ENCODE measurements at regions not wholly inside any gene's neighbourhood (a gene's known extent, or its start where the extent isn't known, plus 50 kb on each side); places are given as distances from the start of the nearest gene placed in this dataset.

- no peak for DNase-seq
Measured at GRCh38 chr5:164809821-164810220, 1304.4 kb downstream of the MAT2B start.

GRCh38 chr5:164818445-164818844 is 1313.0 kb downstream of the MAT2B start:
- no peaks in the 10 kb centered on the region for H3K27me3 ChIP-seq
- TF ChIP-seq POLR2A (IDR thresholded peaks at IDR 0.05) (no peak), CTCF (IDR thresholded peaks at IDR 0.05) (no peak)
- no peak overlapping the region for H3K27ac ChIP-seq
- intact Hi-C loops (cut with DNase I), result no loop called here
- no peaks in the 10 kb centered on the region for H3K36me3 ChIP-seq (replicated peaks in 1 of 2; ENCODE audit: insufficient read depth in 1 of 2, low read depth in 2 of 2)
- H3K4me1 ChIP-seq, result no peaks in the 10 kb centered on the region
- no peak overlapping the region for H3K4me3 ChIP-seq
- H3K9me3 ChIP-seq, result no peaks in the 10 kb centered on the region
- WGBS, 2 donors, result 29 to 31% methylated on average over 1 of the region's 1 CpG
- ATAC-seq (no peak), DNase-seq (no peak)

More at GRCh38 chr5:164809821-164810220, 1304.4 kb downstream of the MAT2B start:
- Histone ChIP-seq H3K36me3 (replicated peaks in 1 of 2; ENCODE audit: insufficient read depth in 1 of 2, low read depth in 2 of 2) (no peaks in the 10 kb centered on the region), H3K27ac (no peak overlapping the region), H3K27me3 (no peaks in the 10 kb centered on the region), H3K4me3 (no peak overlapping the region), H3K9me3 (no peaks in the 10 kb centered on the region), H3K4me1 (no peaks in the 10 kb centered on the region)
- intact Hi-C loops (cut with DNase I), result no loop called here
- ATAC-seq, result no peak
- no peak for TF ChIP-seq CTCF (IDR thresholded peaks at IDR 0.05)
- TF ChIP-seq POLR2A (IDR thresholded peaks at IDR 0.05), result no peak

GRCh38 chr5:164824671-164825070 is 1319.3 kb downstream of the MAT2B start:
- no peak overlapping the region for H3K27ac ChIP-seq
- DNase-seq, result no peak
- H3K27me3 ChIP-seq, result no peaks in the 10 kb centered on the region
- no peak overlapping the region for H3K4me3 ChIP-seq
- TF ChIP-seq CTCF (IDR thresholded peaks at IDR 0.05) (no peak), POLR2A (IDR thresholded peaks at IDR 0.05) (no peak)
- no peak for ATAC-seq
- intact Hi-C loops (cut with DNase I), result no loop called here
- WGBS, 2 donors, result 38 to 51% methylated on average over 6 of the region's 6 CpGs
- no peaks in the 10 kb centered on the region for H3K36me3 ChIP-seq (replicated peaks in 1 of 2; ENCODE audit: insufficient read depth in 1 of 2, low read depth in 2 of 2)
- H3K4me1 ChIP-seq, result no peaks in the 10 kb centered on the region
- H3K9me3 ChIP-seq, result no peaks in the 10 kb centered on the region

- intact Hi-C loops (cut with DNase I), result no loop called here
- H3K4me1 ChIP-seq, result no peaks in the 10 kb centered on the region
- H3K36me3 ChIP-seq (replicated peaks in 1 of 2; ENCODE audit: insufficient read depth in 1 of 2, low read depth in 2 of 2), result no peaks in the 10 kb centered on the region
- H3K4me3 ChIP-seq, result no peak overlapping the region
- DNase-seq (no peak), ATAC-seq (no peak)
- TF ChIP-seq CTCF (IDR thresholded peaks at IDR 0.05), result no peak
- no peak for TF ChIP-seq POLR2A (IDR thresholded peaks at IDR 0.05)
- H3K27me3 ChIP-seq, result no peaks in the 10 kb centered on the region
- H3K27ac ChIP-seq, result no peak overlapping the region
- H3K9me3 ChIP-seq, result no peaks in the 10 kb centered on the region
- 31 to 45% methylated on average over 6 of the region's 6 CpGs for WGBS, 2 donors
Measured at GRCh38 chr5:164832516-164832915, 1327.1 kb downstream of the MAT2B start.

GRCh38 chr5:164844348-164844747 is 1338.9 kb downstream of the MAT2B start:
- TF ChIP-seq POLR2A (IDR thresholded peaks at IDR 0.05) (no peak), CTCF (IDR thresholded peaks at IDR 0.05) (no peak)
- intact Hi-C loops (cut with DNase I), result no loop called here
- Histone ChIP-seq H3K27me3 (no peaks in the 10 kb centered on the region), H3K27ac (no peak overlapping the region), H3K36me3 (replicated peaks in 1 of 2; ENCODE audit: insufficient read depth in 1 of 2, low read depth in 2 of 2) (no peaks in the 10 kb centered on the region), H3K4me1 (no peaks in the 10 kb centered on the region), H3K4me3 (no peak overlapping the region), H3K9me3 (no peaks in the 10 kb centered on the region)
- ATAC-seq (no peak), DNase-seq (no peak)
- 72 to 73% methylated on average over 5 of the region's 5 CpGs for WGBS, 2 donors
